ENCODE measurements at regions not wholly inside any gene's neighbourhood (a gene's known extent, or its start where the extent isn't known, plus 50 kb on each side); places are given as distances from the start of the nearest gene placed in this dataset.

GRCh38 chr2:146997945-146998344 lies 846.9 kb upstream of the ACVR2A start:
- Histone ChIP-seq H3K4me1 (ENCODE audit: control insufficient read depth in 1 of 2, insufficient read depth in 2 of 2, low read length in 2 of 2) (no peaks in the 10 kb centered on the region), H2AFZ (ENCODE audit: low read depth, low read length, poor library complexity, severe bottlenecking) (no peak overlapping the region), H3K9me2 (ENCODE audit: insufficient read depth) (no peaks in the 10 kb centered on the region), H3K79me2 (ENCODE audit: insufficient read depth, low read length) (no peaks in the 10 kb centered on the region), H3K27ac (ENCODE audit: low read depth, low read length) (no peak overlapping the region), H3K9ac (ENCODE audit: low read length) (no peak overlapping the region), H3K27me3 (ENCODE audit: insufficient read depth, low read length) (no peaks in the 10 kb centered on the region), H3K4me3 (replicated peaks in 1 of 2; ENCODE audit: low read depth in 1 of 2, low read length in 2 of 2) (no peak overlapping the region), H3K36me3 (ENCODE audit: control insufficient read depth in 1 of 2, insufficient read depth in 2 of 2, low read length in 2 of 2) (no peaks in the 10 kb centered on the region), H3K4me2 (ENCODE audit: low read length) (no peak overlapping the region), H4K20me1 (ENCODE audit: insufficient read depth) (no peaks in the 10 kb centered on the region), H3K9me3 (ENCODE audit: control insufficient read depth in 1 of 2, insufficient read depth in 1 of 2, low read depth in 1 of 2, low read length in 2 of 2) (no peaks in the 10 kb centered on the region)
- no TSS peak for BruUV-seq (replicated peaks)
- ChIA-PET POLR2A (no interaction called here), CTCF (no interaction called here), RAD21 (ENCODE audit: low non-redundant PET in 1 of 2, low total read pairs in 2 of 2, uncharacterized antibody in 2 of 2, unreplicated experiment in 2 of 2) (no interaction called here)
- DNase-seq (ENCODE audit: low read depth, low spot score) (no peak), ATAC-seq (no peak)
- intact Hi-C loops (cut with micrococcal nuclease) = no loop called here
- no peak for TF ChIP-seq EZH2 (IDR thresholded peaks at IDR 0.05)
- no peak for TF ChIP-seq ZFX (IDR thresholded peaks at IDR 0.05)
- no peak for TF ChIP-seq RAD21 (IDR thresholded peaks at IDR 0.05; ENCODE audit: low read depth)
- no peak for TF ChIP-seq EZH2phosphoT487 (IDR thresholded peaks at IDR 0.05; ENCODE audit: borderline replicate concordance)
- TF ChIP-seq, protein P1, sequence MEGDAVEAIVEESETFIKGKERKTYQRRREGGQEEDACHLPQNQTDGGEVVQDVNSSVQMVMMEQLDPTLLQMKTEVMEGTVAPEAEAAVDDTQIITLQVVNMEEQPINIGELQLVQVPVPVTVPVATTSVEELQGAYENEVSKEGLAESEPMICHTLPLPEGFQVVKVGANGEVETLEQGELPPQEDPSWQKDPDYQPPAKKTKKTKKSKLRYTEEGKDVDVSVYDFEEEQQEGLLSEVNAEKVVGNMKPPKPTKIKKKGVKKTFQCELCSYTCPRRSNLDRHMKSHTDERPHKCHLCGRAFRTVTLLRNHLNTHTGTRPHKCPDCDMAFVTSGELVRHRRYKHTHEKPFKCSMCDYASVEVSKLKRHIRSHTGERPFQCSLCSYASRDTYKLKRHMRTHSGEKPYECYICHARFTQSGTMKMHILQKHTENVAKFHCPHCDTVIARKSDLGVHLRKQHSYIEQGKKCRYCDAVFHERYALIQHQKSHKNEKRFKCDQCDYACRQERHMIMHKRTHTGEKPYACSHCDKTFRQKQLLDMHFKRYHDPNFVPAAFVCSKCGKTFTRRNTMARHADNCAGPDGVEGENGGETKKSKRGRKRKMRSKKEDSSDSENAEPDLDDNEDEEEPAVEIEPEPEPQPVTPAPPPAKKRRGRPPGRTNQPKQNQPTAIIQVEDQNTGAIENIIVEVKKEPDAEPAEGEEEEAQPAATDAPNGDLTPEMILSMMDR (IDR thresholded peaks at IDR 0.05 in 2 of 3, conservative IDR thresholded peaks at IDR 0.05 in 1 of 3; ENCODE audit: borderline replicate concordance in 1 of 3, insufficient read depth in 1 of 3, low read depth in 2 of 3, low read length in 2 of 3) = no peak
- TF ChIP-seq SRF (IDR thresholded peaks at IDR 0.05; ENCODE audit: low read depth) = no peak
- no peak for TF ChIP-seq YY1 (IDR thresholded peaks at IDR 0.05; ENCODE audit: extremely low read depth, insufficient replicate concordance, low read depth, low read length)
- TF ChIP-seq ELF1 (IDR thresholded peaks at IDR 0.05; ENCODE audit: borderline replicate concordance, low read depth) = no peak
- TF ChIP-seq, protein P2, sequence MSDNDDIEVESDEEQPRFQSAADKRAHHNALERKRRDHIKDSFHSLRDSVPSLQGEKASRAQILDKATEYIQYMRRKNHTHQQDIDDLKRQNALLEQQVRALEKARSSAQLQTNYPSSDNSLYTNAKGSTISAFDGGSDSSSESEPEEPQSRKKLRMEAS (IDR thresholded peaks at IDR 0.05) = no peak
- no peak for TF ChIP-seq CBX3 (IDR thresholded peaks at IDR 0.05; ENCODE audit: low read depth)
- no peak for TF ChIP-seq FOSL1 (IDR thresholded peaks at IDR 0.05; ENCODE audit: low read depth)
- TF ChIP-seq ZBTB33 (IDR thresholded peaks at IDR 0.05; ENCODE audit: extremely low read depth, insufficient replicate concordance, low read length) = no peak
